Astrocyte of the cerebellum (primary cell): ENCODE measurements at regions not wholly inside any gene's neighbourhood (a gene's known extent, or its start where the extent isn't known, plus 50 kb on each side); places are given as distances from the start of the nearest gene placed in this dataset.
"Not testable (repeated sequence)": the region's sequence is repeated elsewhere in the genome, so short reads cannot be mapped to it uniquely, and the experiment has no call there.

Experiments used
- DNase-seq: peaks from one replicate; pipeline ENCODE4 v3.0.0-alpha.2; 2011; ENCODE audit warnings: low read depth
- H3K4me3 ChIP-seq: 2 replicates; pipeline ENCODE4 v1.5.1; 2011; ENCODE audit warnings: mild to moderate bottlenecking, low read depth, low read length, moderate library complexity
- in situ Hi-C: cut with HindIII; loops from 2 replicates; pipeline ENCODE4 v1.10.0; 2017; ENCODE audit warnings: low sequenced_read_pairs
- TF ChIP-seq, protein P1 (sequence below): IDR thresholded peaks from 2 replicates; pipeline ENCODE4 v1.5.1; 2012; ENCODE audit warnings: low read length, low read depth, moderate library complexity, mild to moderate bottlenecking; ENCODE audit errors: missing control alignments

DNA sequence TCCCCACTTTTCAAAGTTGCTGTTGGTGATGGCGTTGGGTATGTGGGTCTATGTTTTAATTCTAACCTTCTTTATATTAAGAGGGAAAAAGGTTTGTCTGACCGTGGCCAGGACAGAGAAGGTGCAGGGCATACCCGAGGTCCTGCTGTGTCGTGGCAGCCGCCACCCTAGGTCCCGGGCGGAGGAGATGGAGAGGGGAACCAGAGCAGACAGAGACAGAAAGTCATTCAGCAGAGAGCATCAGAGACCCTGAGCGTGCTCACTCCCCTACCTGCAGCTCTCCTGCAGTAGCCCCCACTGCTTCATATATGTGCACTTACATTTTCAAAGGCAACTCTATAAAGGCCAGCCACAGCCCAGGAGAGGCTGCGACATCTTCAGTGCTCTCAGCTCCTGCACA lies 327.2 kb upstream of the TNRC6C start:
- DNase-seq, result no peak
- in situ Hi-C loops, result no loop called here
- TF ChIP-seq, protein P1, sequence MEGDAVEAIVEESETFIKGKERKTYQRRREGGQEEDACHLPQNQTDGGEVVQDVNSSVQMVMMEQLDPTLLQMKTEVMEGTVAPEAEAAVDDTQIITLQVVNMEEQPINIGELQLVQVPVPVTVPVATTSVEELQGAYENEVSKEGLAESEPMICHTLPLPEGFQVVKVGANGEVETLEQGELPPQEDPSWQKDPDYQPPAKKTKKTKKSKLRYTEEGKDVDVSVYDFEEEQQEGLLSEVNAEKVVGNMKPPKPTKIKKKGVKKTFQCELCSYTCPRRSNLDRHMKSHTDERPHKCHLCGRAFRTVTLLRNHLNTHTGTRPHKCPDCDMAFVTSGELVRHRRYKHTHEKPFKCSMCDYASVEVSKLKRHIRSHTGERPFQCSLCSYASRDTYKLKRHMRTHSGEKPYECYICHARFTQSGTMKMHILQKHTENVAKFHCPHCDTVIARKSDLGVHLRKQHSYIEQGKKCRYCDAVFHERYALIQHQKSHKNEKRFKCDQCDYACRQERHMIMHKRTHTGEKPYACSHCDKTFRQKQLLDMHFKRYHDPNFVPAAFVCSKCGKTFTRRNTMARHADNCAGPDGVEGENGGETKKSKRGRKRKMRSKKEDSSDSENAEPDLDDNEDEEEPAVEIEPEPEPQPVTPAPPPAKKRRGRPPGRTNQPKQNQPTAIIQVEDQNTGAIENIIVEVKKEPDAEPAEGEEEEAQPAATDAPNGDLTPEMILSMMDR, result no peak
- no peak overlapping the region for H3K4me3 ChIP-seq

DNA sequence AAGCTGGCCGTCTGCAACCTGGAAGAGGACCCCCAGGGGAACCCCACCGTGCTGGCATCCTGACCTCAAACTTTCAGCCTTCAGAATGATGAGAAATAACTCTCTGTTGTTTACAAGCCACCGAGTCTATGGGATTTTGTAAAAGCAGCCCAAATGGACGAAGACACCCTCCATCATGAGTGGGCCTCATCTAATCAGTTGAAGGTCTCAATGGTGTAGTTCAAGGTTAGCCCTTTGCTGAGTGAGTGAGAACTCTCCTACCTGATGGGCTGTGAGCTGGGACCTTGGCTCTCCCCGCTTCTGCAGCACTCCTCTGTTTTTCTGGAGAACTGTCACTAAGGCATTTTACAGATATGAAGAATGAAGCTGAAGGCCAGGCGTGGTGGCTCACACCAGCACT lies 325.9 kb upstream of the TNRC6C start:
- in situ Hi-C loops, result no loop called here
- TF ChIP-seq, protein P1, result no peak
- H3K4me3 ChIP-seq, result no peak overlapping the region
- no peak for DNase-seq

DNA sequence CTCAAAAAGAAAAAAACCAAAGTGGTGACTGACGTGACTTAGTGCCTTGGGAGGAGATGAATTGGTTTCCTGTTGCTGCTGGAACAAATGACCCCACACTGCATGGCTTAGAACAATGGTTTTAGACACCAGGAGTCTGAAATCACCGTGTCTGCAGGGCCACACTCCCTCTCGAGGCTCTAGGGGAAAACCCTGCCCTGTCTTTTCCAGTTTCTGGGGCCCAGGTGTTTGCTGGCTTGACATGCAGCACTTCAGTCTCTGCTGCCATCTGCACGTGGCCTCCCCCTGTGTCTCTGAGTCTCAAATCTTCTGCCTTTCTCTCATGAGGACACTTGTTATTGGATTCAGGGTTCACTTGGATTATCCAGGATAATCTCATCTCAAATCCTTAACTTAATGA lies 323.8 kb upstream of the TNRC6C start:
- TF ChIP-seq, protein P1, result no peak
- in situ Hi-C loops, result no loop called here
- DNase-seq, result no peak
- no peak overlapping the region for H3K4me3 ChIP-seq

DNA sequence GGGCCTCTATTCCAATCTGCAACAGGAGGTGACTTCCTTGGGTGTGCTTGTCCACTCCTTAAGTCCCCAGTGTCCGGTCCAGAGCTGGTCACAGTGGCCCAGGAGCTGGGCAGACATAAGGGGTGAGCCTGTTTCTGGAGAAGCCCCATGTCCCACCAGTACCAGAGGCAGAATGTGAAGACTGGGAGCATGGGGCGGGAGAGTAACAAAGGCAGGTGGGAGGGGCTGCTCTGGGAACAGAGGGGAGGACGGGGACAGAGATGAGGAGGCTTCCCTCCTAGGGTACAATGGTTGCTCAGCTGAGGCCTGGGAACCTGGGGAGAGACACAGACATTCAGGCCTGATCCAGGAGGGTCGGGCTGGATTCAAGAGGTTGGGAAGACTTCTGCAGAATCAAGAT lies 323.3 kb upstream of the TNRC6C start:
- in situ Hi-C loops, result no loop called here
- TF ChIP-seq, protein P1, result no peak
- no peak for DNase-seq
- no peak overlapping the region for H3K4me3 ChIP-seq

DNA sequence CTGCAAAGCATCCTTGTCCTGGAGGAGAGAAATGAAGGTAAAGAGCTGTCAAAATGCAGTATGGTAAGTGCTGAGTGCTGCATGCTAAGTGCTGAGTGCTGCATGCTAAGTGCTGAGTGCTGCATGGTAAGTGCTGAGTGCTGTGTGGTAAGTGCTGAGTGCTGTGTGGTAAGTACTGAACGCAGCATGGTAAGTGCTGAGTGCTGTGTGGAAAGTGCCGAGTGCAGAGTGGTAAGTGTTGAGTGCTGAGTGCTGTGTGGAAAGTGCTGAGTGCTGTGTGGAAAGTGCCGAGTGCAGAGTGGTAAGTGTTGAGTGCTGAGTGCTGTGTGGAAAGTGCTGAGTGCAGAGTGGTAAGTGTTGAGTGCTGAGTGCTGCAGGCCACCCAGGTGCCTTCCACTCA lies 322.7 kb upstream of the TNRC6C start:
- H3K4me3 ChIP-seq, DNase-seq, in situ Hi-C loops: not testable (repeated sequence)

DNA sequence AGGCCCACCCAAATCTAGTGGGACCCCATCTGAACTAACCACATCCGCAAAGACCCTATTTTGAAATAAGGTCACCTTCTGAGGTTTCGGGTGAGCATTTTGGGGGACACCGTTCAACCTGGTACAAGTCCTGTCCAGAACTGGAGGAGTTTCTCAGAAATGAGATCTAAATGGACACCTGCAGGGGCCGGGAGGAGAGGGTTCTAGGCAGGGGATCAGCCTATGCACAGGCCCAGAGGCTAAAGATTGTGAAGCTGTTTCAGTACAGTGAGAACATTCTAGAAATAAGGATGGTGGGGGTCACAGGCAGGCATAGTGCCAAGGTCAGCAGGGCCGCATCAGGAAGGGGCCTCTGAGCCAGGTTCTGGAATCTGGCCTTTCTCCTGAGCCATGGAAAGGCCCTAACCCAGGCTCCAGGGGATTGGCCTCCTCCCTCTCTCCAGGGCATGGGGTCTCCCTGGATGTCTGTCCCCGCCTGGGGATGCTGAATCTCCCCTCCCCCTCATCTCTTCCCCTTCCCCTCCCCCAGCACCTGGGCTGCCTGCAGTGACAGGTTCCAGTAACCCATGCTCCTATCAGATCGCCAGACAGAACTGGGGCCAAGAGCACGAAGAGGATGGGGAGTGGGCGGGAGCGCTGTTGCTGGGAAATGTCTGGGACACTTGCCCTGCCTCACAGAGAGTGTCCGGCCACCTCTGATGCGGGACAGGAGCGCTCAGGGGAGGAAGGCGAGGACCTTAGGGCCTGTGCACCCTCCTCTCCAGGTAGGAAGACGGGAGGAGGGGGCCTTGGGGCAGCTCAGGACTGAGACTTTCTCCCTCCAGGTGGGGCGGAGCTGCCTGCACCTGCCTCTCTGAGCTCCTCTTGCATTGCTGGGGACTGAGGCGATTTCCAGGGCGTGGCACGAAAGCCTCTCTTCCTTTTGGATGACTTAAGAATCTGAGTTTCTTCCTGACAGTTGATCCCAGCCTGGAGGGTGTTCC lies 321.4 kb upstream of the TNRC6C start:
- no peak overlapping the region for H3K4me3 ChIP-seq
- in situ Hi-C loops, result no loop called here
- no peak for DNase-seq
- TF ChIP-seq, protein P1, result no peak

DNA sequence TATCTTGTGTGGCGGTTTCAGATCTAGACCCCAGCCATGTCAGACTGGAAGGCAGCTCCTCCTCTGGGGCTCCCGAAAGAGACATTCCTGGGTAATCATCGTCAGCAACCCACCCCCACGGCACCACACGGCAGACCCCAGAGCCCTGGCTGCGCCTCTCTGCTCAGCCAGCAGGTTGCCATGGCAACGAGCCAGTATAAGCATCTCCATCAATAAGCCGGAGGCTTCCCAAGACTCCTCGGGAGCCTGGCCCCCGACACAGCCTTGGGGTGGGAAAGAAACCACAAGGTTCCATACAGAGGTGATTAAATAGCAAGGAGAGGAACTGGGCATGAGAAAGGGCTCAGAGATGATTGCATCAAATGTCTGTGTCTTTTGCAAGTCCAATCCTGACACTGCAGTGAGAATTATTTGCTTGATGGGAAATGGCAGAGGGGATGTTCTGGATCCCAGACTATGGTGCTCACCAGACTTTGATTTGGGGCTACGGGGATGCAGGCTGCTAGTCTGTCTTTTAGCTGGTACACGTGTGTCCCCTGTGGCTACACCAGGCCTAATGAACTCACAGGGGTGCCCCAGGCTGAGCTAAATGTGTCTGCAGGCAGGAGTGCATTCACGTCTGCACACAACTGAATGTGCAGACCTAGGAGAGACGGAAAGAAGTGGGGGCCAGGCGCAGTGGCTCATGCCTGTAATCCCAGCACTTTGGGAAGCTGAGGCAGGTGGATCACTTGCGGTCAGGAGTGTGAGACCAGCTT lies 320.5 kb upstream of the TNRC6C start:
- in situ Hi-C loops, result no loop called here
- TF ChIP-seq, protein P1, result no peak

More for the DNA sequence above, 320.5 kb upstream of the TNRC6C start:
- no peak overlapping the region for H3K4me3 ChIP-seq
- no peak for DNase-seq
